Activated CD4-positive, alpha-beta T cell treated with anti-CD3 and anti-CD28 coated beads, Interleukin-2, amount 10 ng/mL, durations not matched to agents 24 days and 14 days (primary cell): ENCODE measurements at regions not wholly inside any gene's neighbourhood (a gene's known extent, or its start where the extent isn't known, plus 50 kb on each side); places are given as distances from the start of the nearest gene placed in this dataset.
"Not testable (repeated sequence)": the region's sequence is repeated elsewhere in the genome, so short reads cannot be mapped to it uniquely, and the experiment has no call there.

Source experiments
- DNase-seq: peaks from one replicate; pipeline ENCODE4 v3.0.0; 2022
- H3K27ac Mint-ChIP-seq: one replicate; pipeline ENCODE4 v1.8.0; 2022; ENCODE audit warnings: mild to moderate bottlenecking, mixed read lengths
- H3K27me3 Mint-ChIP-seq: one replicate; pipeline ENCODE4 v1.8.0; 2022; ENCODE audit warnings: mixed read lengths
- H3K36me3 Mint-ChIP-seq: one replicate; pipeline ENCODE4 v1.8.0; 2022; ENCODE audit warnings: low read depth, mild to moderate bottlenecking, mixed read lengths
- H3K4me1 Mint-ChIP-seq: one replicate; pipeline ENCODE4 v1.8.0; 2021; ENCODE audit warnings: mixed read lengths
- H3K4me3 Mint-ChIP-seq: one replicate; pipeline ENCODE4 v1.8.0; 2022; ENCODE audit warnings: mild to moderate bottlenecking, moderate library complexity, mixed read lengths
- H3K9me3 Mint-ChIP-seq: one replicate; pipeline ENCODE4 v1.8.0; 2021; ENCODE audit warnings: mixed read lengths
- intact Hi-C: fragments of 100-400 bp; cut with micrococcal nuclease; formaldehyde crosslinking; loops from one replicate; pipeline ENCODE4 v1.15.1; 2023

DNA sequence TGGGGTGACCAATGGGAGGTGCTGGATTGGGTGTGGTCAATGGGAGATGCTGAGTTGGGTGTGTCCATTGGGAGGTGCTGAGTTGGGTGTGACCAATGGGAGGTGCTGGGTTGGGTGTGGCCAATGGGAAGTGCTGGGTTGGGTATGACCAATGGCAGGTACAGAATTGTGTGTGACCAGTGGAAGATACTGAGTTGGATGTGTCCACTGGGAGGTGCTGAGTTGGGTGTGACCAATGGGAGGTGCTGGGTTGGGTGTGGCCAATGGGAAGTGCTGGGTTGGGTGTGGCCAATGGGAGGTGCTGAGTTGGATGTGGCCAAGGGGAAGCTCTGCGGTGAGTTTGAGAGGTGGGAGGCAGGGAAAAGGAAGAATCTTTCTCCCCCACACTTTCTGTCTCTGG, 250.0 kb upstream of the PROK2 start:
- DNase-seq: no peak
- intact Hi-C loops: no loop called here
- peaks cover 29% of the 10 kb centered on the region for H3K4me1 Mint-ChIP-seq

DNA sequence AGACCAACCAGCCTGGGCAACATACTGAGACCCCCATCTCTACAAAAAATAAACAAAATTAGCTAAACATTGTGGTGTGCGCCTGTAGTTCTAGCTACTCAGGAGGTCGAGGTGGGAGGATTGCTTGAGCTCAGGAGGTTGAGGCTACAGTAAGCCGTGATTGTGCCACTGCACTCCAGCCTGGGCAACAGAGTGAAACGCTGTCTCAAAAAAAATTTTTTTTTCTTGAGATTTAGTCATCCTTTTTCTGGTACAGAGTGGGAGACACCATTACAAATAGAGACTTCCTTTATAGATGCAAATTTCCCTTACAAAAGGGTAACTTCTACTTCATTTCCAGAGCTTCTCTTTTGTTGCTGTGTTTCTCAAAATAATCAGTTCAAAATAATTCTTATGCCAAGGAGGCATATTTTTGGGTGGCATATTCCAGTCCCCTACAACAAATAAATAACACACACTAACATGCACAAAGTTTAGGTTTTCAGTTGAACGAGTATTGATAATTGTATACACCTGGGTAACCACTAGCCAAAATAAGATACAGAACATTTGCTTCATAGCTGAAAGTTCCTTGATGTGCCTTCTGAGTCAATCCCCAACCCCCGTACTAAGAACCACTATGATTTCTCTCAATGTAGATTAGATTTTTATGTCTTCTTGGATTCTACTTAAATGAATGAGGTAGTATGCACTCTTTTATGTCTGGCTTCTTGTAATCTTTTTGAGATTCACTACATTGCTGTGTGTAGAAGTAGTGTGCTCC, 248.9 kb upstream of the PROK2 start:
- Mint-ChIP-seq H3K4me3 (no peak overlapping the region), H3K27ac (peak overlapping the region; percentile 24), H3K9me3 (peaks cover 17% of the 10 kb centered on the region), H3K4me1 (peaks cover 29% of the 10 kb centered on the region), H3K36me3 (no peaks in the 10 kb centered on the region), H3K27me3 (no peaks in the 10 kb centered on the region)
- no peak for DNase-seq
- intact Hi-C loops: no loop called here

More for the DNA sequence above, 250.0 kb upstream of the PROK2 start:
- Mint-ChIP-seq H3K27me3 (no peaks in the 10 kb centered on the region), H3K4me3 (no peak overlapping the region), H3K36me3 (no peaks in the 10 kb centered on the region), H3K9me3 (peaks cover 17% of the 10 kb centered on the region), H3K27ac (no peak overlapping the region)

DNA sequence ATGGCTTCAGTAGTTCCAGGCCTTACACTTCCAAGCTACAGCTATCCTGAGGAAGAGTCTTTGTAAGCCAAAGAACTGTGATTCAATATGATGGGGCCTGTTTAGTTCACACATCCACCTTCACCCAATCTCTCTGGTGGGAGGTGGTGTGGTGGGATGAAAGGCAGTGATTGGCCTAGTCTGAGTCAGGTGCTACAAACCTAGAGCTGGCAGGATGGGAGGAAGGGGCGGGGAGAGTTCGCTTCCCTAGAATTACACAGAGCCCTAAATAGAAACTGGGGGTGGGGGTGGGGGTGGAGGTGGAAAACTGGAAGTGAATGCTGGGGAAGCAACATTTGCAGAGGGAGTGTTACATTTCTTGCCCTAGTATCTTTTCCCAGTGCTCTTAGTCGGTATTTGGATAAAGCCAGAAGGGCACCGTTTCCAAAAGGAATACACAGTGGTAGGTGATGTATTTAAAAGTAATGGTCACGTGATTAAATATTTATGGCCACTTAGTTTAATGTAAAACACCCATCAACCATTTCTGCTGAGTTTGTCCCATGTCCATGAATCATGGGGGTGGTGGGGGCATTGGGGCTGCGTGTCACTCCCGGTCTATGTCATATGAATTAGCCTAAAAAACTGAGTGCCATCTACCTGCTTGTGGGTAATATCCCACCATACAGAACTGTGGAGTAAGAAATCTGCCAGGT, 247.6 kb upstream of the PROK2 start:
- Mint-ChIP-seq H3K27me3 (no peaks in the 10 kb centered on the region), H3K4me3 (no peak overlapping the region), H3K4me1 (peaks cover 29% of the 10 kb centered on the region), H3K27ac (no peak overlapping the region), H3K9me3 (peaks cover 17% of the 10 kb centered on the region), H3K36me3 (no peaks in the 10 kb centered on the region)
- intact Hi-C loops: no loop called here
- DNase-seq: no peak

DNA sequence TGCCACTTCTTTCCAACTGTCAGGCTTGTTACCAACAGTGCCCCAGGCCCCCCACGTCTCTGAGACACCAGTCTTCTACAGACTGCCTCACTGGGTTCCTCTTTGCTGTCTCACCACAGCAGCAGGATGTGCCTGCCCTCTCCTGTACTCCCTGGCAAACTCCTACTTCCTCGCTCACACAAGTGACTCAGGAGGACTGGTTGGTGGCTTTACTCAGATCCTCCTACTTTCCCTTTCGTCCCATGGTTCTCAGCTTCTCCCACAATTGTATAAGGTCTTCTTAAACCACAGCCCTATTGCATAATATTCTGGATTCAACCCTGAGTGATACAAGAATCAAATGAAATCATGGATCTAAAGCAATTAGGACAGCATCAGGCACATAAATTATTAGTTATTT, 246.6 kb upstream of the PROK2 start:
- intact Hi-C loops: no loop called here
- Mint-ChIP-seq H3K4me3 (no peak overlapping the region), H3K27ac (no peak overlapping the region), H3K36me3 (no peaks in the 10 kb centered on the region), H3K4me1 (peaks cover 29% of the 10 kb centered on the region), H3K9me3 (peaks cover 13% of the 10 kb centered on the region), H3K27me3 (no peaks in the 10 kb centered on the region)
- DNase-seq: no peak

DNA sequence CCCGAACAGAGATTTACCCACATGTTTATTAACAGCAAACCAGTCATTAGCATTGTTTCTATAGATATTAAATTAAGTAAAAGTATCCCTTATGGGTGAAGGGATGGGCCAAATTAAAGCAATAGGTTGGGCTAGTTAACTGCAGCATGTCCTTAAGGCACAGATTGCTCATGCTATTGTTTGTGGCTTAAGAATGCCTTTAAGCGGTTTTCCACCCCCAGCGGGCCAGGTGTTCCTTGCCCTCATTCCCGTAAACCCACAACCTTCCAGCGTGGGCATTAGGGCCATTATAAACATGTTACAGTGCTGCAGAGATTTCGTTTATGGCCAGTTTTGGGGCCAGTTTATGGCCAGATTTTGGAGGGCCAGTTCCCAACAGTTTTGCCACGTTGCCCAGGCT, 245.3 kb upstream of the PROK2 start:
- DNase-seq, H3K27ac Mint-ChIP-seq, H3K27me3 Mint-ChIP-seq, H3K36me3 Mint-ChIP-seq, H3K4me3 Mint-ChIP-seq, intact Hi-C loops, H3K9me3 Mint-ChIP-seq: not testable (repeated sequence)
- peaks cover 29% of the 10 kb centered on the region for H3K4me1 Mint-ChIP-seq

DNA sequence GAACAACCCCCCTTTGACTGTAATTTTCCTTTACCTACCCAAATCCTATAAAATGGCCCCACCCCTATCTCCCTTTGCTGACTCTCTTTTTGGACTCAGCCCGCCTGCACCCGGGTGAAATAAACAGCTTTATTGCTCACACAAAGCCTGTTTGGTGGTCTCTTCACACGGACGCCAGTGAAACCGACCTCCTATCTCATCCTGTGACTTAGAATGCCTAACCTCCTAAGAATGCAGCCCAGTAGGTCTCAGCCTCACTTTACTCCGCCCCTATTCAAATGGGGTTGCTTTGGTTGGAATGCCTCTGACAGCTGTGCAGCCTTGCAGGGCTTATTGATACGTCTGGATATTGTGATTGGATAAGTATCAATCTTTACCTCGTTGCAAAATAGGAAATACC, 243.8 kb upstream of the PROK2 start:
- H3K27me3 Mint-ChIP-seq, DNase-seq, intact Hi-C loops, H3K9me3 Mint-ChIP-seq, H3K36me3 Mint-ChIP-seq, H3K4me3 Mint-ChIP-seq, H3K27ac Mint-ChIP-seq: not testable (repeated sequence)
- H3K4me1 Mint-ChIP-seq: peaks cover 21% of the 10 kb centered on the region

DNA sequence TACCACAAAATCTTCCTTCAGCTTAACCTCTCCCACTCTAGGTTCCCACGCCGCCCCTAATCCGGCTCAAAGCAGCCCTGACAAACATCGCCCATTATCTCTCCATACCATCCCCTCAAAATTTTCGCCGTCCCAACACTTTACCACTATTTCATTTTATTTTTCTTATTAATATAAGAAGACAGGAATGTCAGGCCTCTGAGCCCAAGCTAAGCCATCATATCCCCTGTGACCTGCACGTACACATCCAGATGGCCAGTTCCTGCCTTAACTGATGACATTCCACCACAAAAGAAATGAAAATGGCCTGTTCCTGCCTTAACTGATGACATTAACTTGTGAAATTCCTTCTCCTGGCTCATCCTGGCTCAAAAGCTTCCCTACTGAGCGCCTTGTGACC, 243.4 kb upstream of the PROK2 start:
- H3K27me3 Mint-ChIP-seq, intact Hi-C loops, H3K27ac Mint-ChIP-seq, H3K9me3 Mint-ChIP-seq, H3K4me3 Mint-ChIP-seq, DNase-seq, H3K36me3 Mint-ChIP-seq: not testable (repeated sequence)
- peaks cover 18% of the 10 kb centered on the region for H3K4me1 Mint-ChIP-seq

DNA sequence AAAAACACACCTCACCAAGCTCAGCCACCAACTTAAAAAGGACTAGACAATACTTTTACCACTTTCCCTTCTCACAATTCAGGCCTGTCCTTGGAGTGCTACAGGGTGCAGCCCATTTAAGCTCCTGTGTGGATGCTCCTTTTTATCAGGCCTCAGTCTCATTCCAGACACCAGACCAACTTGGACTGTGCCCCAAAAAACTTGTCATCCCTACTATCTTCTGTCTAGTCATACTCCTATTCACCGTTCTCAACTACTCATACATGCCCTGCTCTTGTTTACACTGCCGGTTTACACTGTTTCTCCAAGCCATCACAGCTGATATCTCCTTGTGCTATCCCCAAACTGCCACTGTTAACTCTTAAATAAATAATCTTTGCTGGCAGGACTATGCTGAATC, 242.8 kb upstream of the PROK2 start:
- DNase-seq, H3K27me3 Mint-ChIP-seq, H3K4me3 Mint-ChIP-seq, H3K36me3 Mint-ChIP-seq, intact Hi-C loops, H3K9me3 Mint-ChIP-seq, H3K27ac Mint-ChIP-seq: not testable (repeated sequence)
- H3K4me1 Mint-ChIP-seq: peaks cover 13% of the 10 kb centered on the region

DNA sequence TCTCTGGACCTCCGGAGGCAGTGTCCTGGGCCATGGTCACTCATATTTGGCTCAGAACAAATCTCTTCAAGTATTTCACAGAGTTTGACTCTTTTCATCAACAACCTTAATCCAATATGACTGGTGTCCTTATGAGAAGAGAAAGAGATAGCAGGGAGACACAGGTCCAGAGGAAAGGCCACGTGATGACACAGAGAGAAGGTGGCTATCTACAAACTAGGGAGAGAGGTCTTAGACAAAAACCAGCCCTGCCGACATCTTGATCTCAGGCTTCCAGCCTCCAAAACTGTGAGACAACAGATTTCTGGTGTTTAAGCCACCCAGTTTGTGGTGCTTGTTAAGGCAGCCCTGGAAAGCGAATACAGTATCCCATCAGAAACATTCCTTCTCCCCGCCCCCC, 237.1 kb upstream of the PROK2 start:
- intact Hi-C loops: no loop called here
- Mint-ChIP-seq H3K9me3 (no peaks in the 10 kb centered on the region), H3K4me3 (no peak overlapping the region), H3K36me3 (no peaks in the 10 kb centered on the region), H3K27ac (no peak overlapping the region), H3K27me3 (no peaks in the 10 kb centered on the region), H3K4me1 (no peaks in the 10 kb centered on the region)
- DNase-seq: no peak

DNA sequence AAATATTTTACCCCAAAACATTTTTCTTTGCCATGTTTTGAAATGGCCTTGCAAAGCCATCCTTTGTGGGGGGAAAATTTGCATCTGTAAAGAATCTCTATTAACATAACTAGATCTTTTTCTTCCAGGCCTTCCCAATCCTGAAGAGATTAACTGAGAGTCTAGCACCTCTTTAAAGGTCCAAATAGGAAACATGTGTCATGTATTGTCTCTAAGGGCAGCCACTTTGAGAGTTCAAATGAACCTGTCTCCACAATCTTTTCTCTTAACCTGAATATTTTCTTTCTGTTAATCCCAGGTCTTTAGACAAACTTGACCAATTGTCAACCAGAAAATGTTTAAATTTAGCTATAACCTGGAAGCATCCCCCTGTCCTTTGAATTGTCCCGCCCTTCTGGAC, 236.6 kb upstream of the PROK2 start:
- no peak overlapping the region for H3K4me3 Mint-ChIP-seq
- intact Hi-C loops: no loop called here
- no peak for DNase-seq
- no peaks in the 10 kb centered on the region for H3K4me1 Mint-ChIP-seq
- H3K27me3 Mint-ChIP-seq: no peaks in the 10 kb centered on the region
- H3K36me3 Mint-ChIP-seq: no peaks in the 10 kb centered on the region
- no peaks in the 10 kb centered on the region for H3K9me3 Mint-ChIP-seq
- no peak overlapping the region for H3K27ac Mint-ChIP-seq

DNA sequence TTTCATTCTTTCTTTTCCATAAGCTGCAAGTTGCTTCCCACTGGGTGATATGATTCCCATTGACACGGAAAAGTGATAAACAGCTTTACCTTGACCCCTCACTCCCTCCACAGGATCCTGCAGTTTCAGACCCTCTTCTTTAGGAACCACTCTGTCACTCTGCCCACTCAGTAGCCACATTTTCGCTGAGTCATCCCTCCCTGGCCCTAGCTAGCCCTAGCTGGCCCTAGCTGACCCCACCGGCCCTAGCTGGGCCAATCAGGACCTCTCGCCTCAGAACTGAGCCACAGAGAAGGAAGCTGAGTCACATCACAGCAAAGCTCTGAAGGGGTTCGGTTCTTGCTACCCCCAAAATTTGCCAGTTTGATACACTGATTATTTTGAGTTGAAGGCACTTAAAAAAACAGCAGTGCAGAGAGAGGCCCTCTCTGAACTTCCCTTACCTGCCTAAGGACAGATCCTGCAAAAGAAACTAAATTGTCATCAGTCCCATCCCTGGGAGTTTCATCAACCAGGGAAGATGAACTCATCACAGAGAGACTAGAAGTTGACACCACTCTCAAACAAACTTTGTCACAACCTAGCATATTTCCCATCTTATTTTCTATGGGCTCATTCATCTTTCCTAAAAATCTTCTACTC, 233.5 kb upstream of the PROK2 start:
- Mint-ChIP-seq H3K4me3 (no peak overlapping the region), H3K27ac (no peak overlapping the region), H3K4me1 (peaks cover 3% of the 10 kb centered on the region), H3K36me3 (no peaks in the 10 kb centered on the region), H3K9me3 (peaks cover 3% of the 10 kb centered on the region), H3K27me3 (no peaks in the 10 kb centered on the region)
- no peak for DNase-seq
- intact Hi-C loops: no loop called here

DNA sequence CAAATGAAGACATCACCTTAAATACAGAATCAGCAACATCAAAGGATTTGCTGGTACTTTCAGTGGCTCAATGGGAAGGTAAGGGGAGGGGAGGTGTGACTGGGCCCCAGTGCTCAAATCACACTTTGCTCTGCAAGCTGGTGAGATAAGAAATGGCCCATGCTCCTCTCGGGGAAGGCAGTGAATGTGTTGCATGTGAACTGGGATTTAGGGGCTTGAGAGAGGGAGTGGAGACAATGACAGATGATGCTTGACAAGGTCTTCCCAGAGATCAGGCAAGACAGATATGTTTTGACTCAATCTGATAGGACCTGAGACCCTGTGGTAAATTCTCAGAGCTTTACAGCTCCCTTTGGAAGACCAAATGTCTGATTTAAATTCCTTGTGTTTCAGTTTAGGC, 233.0 kb upstream of the PROK2 start:
- Mint-ChIP-seq H3K4me3 (no peak overlapping the region), H3K4me1 (peaks cover 3% of the 10 kb centered on the region), H3K27me3 (peaks cover under 1% of the 10 kb centered on the region), H3K9me3 (peaks cover 3% of the 10 kb centered on the region), H3K27ac (no peak overlapping the region), H3K36me3 (no peaks in the 10 kb centered on the region)
- DNase-seq: no peak
- intact Hi-C loops: no loop called here

DNA sequence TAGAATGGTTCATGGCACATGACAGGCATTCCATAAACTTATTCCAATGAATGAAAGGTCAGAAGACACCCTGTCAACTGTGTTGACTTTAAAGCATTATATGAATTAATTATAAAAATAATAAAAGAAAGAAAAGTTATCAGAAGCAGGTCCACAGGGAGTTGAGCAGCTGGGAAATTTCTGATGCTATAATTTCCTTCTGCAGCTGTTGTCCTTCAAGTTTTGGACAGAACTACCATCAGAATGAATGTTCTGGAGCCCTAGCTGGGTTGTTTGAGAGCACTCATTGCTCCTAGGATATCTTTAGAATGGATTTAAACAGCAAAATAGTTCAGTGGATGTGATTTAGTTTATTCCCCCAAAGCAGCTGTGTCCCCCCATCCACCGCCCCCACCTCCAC, 232.4 kb upstream of the PROK2 start:
- intact Hi-C loops: no loop called here
- H3K4me3 Mint-ChIP-seq: no peak overlapping the region
- no peaks in the 10 kb centered on the region for H3K36me3 Mint-ChIP-seq
- peaks cover 2% of the 10 kb centered on the region for H3K27me3 Mint-ChIP-seq
- peaks cover 3% of the 10 kb centered on the region for H3K9me3 Mint-ChIP-seq
- H3K27ac Mint-ChIP-seq: no peak overlapping the region
- no peak for DNase-seq
- peaks cover 3% of the 10 kb centered on the region for H3K4me1 Mint-ChIP-seq

DNA sequence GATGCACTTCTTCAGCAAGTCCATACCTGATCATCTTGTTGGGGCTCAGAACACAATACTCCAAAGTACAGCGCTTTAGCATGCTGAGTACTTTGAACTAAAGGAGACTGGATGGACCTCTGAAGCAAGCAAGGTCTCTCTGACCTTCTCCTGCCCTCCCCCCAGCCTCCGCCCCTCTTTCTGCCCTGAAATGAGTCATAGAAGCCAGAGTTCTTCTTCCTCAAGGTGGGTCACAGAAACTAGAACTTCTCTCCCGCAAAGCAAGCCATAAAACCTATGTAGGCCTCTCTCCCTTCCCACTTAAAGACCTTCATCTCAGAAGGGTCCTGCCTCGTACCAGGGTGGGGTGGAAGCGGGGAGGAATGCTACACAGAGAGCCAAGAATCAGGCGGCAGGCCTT, 230.5 kb upstream of the PROK2 start:
- Mint-ChIP-seq H3K27ac (no peak overlapping the region), H3K4me3 (no peak overlapping the region), H3K36me3 (no peaks in the 10 kb centered on the region), H3K27me3 (peaks cover 2% of the 10 kb centered on the region), H3K4me1 (peaks cover 6% of the 10 kb centered on the region), H3K9me3 (peaks cover 3% of the 10 kb centered on the region)
- no peak for DNase-seq
- intact Hi-C loops: no loop called here
